AG04450 (cell line): ENCODE measurements at regions not wholly inside any gene's neighbourhood (a gene's known extent, or its start where the extent isn't known, plus 50 kb on each side); places are given as distances from the start of the nearest gene placed in this dataset.
"Not testable (repeated sequence)": the region's sequence is repeated elsewhere in the genome, so short reads cannot be mapped to it uniquely, and the experiment has no call there.

Experiments
- CTCF ChIA-PET: fragments of 300-600, 350-600 bp; formaldehyde crosslinking; extraction: SDS; loops from one replicate; lab custom pipeline; 2022; ENCODE audit warnings: antibody characterized with exemption, inconsistent platforms; lab: Charles Lee
- POLR2A ChIA-PET: fragments of 350-600 bp; formaldehyde crosslinking; extraction: SDS; loops from one replicate; lab custom pipeline; 2021; ENCODE audit warnings: antibody characterized with exemption, inconsistent platforms; lab: Yijun Ruan, JAX
- DNase-seq: peaks from one replicate; pipeline ENCODE4 v3.0.0-alpha.2; 2011; ENCODE audit warnings: low read depth, low spot score
- H3K27ac ChIP-seq: one replicate; pipeline ENCODE4 v1.5.1; 2012; ENCODE audit warnings: low read depth, low read length, control low read depth
- H3K27me3 ChIP-seq: one replicate; pipeline ENCODE4 v1.6.0; 2012; ENCODE audit warnings: low read length; ENCODE audit not compliant: control insufficient read depth, insufficient read depth
- H3K4me3 ChIP-seq: 2 replicates; pipeline ENCODE4 v1.5.1; 2011; ENCODE audit warnings: mild to moderate bottlenecking, low read depth, low read length, control low read depth
- H3K9me3 ChIP-seq: 2 replicates; pipeline ENCODE4 v1.5.1; 2012; ENCODE audit warnings: low read length; ENCODE audit not compliant: control insufficient read depth, insufficient read depth
- TF ChIP-seq, protein P1 (sequence below): IDR thresholded peaks from 2 replicates; pipeline ENCODE4 v1.5.1; 2011; ENCODE audit warnings: low read depth, low read length, control low read depth, inconsistent platforms

- Histone ChIP-seq H3K27me3 (no peaks in the 10 kb centered on the region), H3K27ac (no peak overlapping the region), H3K4me3 (no peak overlapping the region), H3K9me3 (no peaks in the 10 kb centered on the region)
- TF ChIP-seq, protein P1, sequence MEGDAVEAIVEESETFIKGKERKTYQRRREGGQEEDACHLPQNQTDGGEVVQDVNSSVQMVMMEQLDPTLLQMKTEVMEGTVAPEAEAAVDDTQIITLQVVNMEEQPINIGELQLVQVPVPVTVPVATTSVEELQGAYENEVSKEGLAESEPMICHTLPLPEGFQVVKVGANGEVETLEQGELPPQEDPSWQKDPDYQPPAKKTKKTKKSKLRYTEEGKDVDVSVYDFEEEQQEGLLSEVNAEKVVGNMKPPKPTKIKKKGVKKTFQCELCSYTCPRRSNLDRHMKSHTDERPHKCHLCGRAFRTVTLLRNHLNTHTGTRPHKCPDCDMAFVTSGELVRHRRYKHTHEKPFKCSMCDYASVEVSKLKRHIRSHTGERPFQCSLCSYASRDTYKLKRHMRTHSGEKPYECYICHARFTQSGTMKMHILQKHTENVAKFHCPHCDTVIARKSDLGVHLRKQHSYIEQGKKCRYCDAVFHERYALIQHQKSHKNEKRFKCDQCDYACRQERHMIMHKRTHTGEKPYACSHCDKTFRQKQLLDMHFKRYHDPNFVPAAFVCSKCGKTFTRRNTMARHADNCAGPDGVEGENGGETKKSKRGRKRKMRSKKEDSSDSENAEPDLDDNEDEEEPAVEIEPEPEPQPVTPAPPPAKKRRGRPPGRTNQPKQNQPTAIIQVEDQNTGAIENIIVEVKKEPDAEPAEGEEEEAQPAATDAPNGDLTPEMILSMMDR, result no peak
- DNase-seq, result no peak
- CTCF ChIA-PET, result no interaction called here
- POLR2A ChIA-PET, result no interaction called here
Measured at GRCh38 chrX:142428916-142429315, 223.8 kb upstream of the MAGEC2 start.

DNA sequence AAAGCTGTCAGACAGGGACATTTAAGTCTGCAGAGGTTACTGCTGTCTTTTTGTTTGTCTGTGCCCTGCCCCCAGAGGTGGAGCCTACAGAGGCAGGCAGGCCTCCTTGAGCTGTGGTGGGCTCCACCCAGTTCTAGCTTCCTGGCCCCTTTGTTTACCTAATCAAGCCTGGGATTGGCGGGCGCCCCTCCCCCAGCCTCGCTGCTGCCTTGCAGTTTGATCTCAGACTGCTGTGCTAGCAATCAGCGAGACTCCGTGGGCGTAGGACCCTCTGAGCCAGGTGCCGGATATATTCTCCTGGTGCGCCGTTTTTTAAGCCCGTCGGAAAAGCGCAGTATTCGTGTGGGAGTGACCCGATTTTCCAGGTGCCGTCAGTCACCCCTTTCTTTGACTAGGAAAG, 185.9 kb upstream of the MAGEC2 start:
- H3K27ac ChIP-seq, H3K27me3 ChIP-seq, H3K9me3 ChIP-seq, POLR2A ChIA-PET, CTCF ChIA-PET, H3K4me3 ChIP-seq, DNase-seq: not testable (repeated sequence)

DNA sequence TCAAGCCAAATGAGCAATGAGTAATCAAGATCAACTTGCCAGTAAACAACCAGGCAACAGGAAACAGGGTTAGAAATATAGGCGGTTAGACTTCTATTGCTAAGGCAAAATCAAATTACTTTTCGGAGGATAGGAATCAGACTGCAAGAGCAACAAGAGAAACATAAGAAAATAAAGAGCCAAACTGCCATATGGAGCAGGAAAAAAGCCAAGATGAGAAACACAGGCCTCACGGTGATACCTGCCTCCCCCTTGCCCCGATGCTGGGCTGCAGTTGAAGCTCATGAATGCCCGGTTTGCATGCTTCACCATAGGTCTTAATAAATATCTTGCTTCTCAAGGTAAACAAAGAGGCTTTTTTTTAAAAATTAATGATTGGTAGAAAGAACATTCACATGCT, 158.4 kb upstream of the MAGEC2 start:
- Histone ChIP-seq H3K9me3 (no peaks in the 10 kb centered on the region), H3K4me3 (no peak overlapping the region), H3K27me3 (no peaks in the 10 kb centered on the region), H3K27ac (no peak overlapping the region)
- ChIA-PET CTCF (no interaction called here), POLR2A (no interaction called here)
- TF ChIP-seq, protein P1, result no peak
- no peak for DNase-seq

DNA sequence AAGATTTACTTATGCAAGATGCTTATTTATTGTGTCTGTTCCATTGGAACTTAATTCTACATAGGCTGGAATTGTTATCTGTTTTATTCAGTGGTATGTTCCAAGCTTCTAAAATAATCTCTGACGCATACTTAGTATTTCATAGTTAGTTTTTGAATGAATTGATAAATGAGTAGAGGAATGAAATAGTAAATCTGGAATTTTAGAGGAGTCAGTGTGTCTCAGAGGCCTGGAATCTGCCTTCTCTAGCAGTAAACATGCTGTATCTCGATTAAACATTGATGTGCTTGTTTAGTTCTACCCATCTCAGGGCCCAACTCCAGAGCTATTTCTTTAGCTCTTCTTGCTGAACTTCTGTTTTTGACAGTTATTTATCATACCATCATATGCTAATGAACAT, 154.2 kb upstream of the MAGEC2 start:
- DNase-seq, result no peak
- no peak overlapping the region for H3K27ac ChIP-seq
- TF ChIP-seq, protein P1, result no peak
- H3K9me3 ChIP-seq, result no peaks in the 10 kb centered on the region
- ChIA-PET CTCF (no interaction called here), POLR2A (no interaction called here)
- H3K27me3 ChIP-seq, result no peaks in the 10 kb centered on the region
- no peak overlapping the region for H3K4me3 ChIP-seq

- ChIA-PET CTCF (no interaction called here), POLR2A (no interaction called here)
- H3K9me3 ChIP-seq, result peaks cover 13% of the 10 kb centered on the region
- no peak for DNase-seq
- TF ChIP-seq, protein P1, result no peak
- H3K27ac ChIP-seq, result no peak overlapping the region
- H3K4me3 ChIP-seq, result no peak overlapping the region
- no peaks in the 10 kb centered on the region for H3K27me3 ChIP-seq
Measured at GRCh38 chrX:142327182-142327581, 122.1 kb upstream of the MAGEC2 start.

DNA sequence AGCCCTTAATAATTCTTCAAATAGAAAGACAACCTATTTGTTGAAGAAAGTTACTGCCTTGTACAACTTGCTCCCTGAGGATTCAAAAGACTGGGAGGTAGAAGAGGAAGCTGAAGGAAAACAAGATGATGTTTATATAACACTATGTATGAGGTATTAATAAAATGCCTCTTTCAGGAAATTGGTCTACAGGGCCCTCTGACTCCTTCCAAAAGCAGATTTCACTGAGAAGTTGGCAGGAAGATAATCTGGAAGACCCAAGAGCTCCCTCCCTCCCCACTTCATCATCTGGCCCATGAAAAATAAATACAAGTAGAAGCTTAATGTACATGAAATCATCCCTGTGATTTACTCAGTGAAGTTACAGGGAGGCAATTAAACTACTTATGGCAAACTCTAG, 107.5 kb upstream of the MAGEC2 start:
- no peak overlapping the region for H3K27ac ChIP-seq
- H3K4me3 ChIP-seq, result no peak overlapping the region
- ChIA-PET POLR2A (no interaction called here), CTCF (no interaction called here)
- DNase-seq, result no peak
- TF ChIP-seq, protein P1, result no peak
- H3K9me3 ChIP-seq, result no peaks in the 10 kb centered on the region; the same call in 1 of the 2 replicates
- no peaks in the 10 kb centered on the region for H3K27me3 ChIP-seq
